K562 (cell line): ENCODE measurements at regions not wholly inside any gene's neighbourhood (a gene's known extent, or its start where the extent isn't known, plus 50 kb on each side); places are given as distances from the start of the nearest gene placed in this dataset.

ENCODE experiments used
- FOS ChIP-seq: IDR thresholded peaks from 3 replicates; pipeline ENCODE4 v1.6.1; 2011; ENCODE audit not compliant: insufficient read length; ENCODE audit errors: extremely low read depth
- PCBP2 ChIP-seq: fragments of 200-400 bp; formaldehyde crosslinking; IDR thresholded peaks from 2 replicates; pipeline ENCODE4 v1.6.1; 2018; ENCODE audit warnings: low read length, low read depth, mild to moderate bottlenecking, moderate library complexity; ENCODE audit not compliant: poor library complexity, severe bottlenecking
- ZNF79 ChIP-seq: fragments of 250-450 bp; sonication (Bioruptor Pico); IDR thresholded peaks from 2 replicates; pipeline ENCODE4 v1.4.0; 2020; ENCODE audit warnings: low read depth, mild to moderate bottlenecking, moderate library complexity

DNA sequence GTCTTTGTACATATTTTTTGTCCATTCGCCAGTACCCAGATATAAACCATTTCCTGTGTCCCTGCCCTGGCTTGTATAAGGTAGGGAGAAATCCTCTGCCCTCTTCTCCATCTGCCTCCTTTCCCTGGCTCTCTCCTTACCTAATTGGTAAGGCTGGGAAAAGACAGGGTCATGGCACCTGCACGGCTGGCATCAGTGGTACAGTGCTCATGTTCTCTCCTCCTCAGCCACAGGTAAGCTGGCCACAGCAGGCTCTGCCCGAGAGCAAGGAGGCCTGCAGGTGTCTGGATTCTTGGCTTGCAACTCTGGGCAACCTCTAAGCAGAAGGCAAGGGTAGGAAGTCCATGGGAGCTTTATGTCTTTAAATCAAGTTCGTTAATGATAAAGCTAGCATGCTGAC, 419.9 kb downstream of the BUD13 start:
- TF ChIP-seq FOS (no peak), PCBP2 (no peak), ZNF79 (CRISPR knock-in tag) (no peak)
